Ovary (tissue), 7 donors: ENCODE measurements at regions not wholly inside any gene's neighbourhood (a gene's known extent, or its start where the extent isn't known, plus 50 kb on each side); places are given as distances from the start of the nearest gene placed in this dataset.

Source experiments
- DNase-seq, 5 donors: peaks; one replicate each; pipeline ENCODE4 v3.0.0-alpha.2; 2019 to 2020
- H3K27ac ChIP-seq, 2 donors: fragments of 200-600 bp; one replicate each; pipeline versions ENCODE4 v1.5.1 to v1.8.0; 2019 to 2022
- H3K27me3 ChIP-seq: fragments of 200-600 bp; one replicate; pipeline ENCODE4 v1.8.0; 2022
- H3K36me3 ChIP-seq: fragments of 200-600 bp; sonication (generic); one replicate; pipeline ENCODE4 v1.5.1; 2019
- H3K4me1 ChIP-seq: one replicate; pipeline ENCODE4 v1.8.1; 2013; ENCODE audit warnings: mild to moderate bottlenecking, moderate library complexity; ENCODE audit not compliant: insufficient read depth
- H3K4me3 ChIP-seq: fragments of 200-600 bp; sonication (generic); one replicate; pipeline ENCODE4 v1.5.1; 2017
- H3K9me3 ChIP-seq, 2 donors: fragments of 200-600 bp in 1 of 2; sonication (generic) in 1 of 2; one replicate each; pipeline versions ENCODE4 v1.5.1 to v1.8.1; 2013 to 2019; ENCODE audit warnings: mild to moderate bottlenecking in 1 of 2, moderate library complexity in 1 of 2
- CTCF ChIP-seq, 3 donors: fragments of 450-650 bp in 2 of 3; fragments of 200-600 bp in 1 of 3; IDR thresholded peaks; one replicate each; pipeline versions ENCODE4 v1.5.1 to v1.8.0; 2016 to 2022; ENCODE audit warnings: antibody characterized with exemption in 3 of 3, mild to moderate bottlenecking in 1 of 3
- EP300 ChIP-seq: sonication (generic); formaldehyde crosslinking; IDR thresholded peaks from one replicate; pipeline ENCODE4 v1.6.1; 2017; ENCODE audit warnings: antibody characterized with exemption
- POLR2A ChIP-seq: fragments of 450-650 bp; IDR thresholded peaks from one replicate; pipeline ENCODE4 v1.6.1; 2017; ENCODE audit warnings: antibody characterized with exemption, mild to moderate bottlenecking, moderate library complexity
- WGBS, 3 donors: extraction: QIAGEN DNeasy Blood & Tissue Kit in 1 of 3; methylation state at CpG; one replicate each; pipeline versions ENCODE4 v1.1.5 to v1.1.7; 2013 to 2017; 5-methylcytosine and 5-hydroxymethylcytosine counted together
- intact Hi-C, 4 donors: fragments of 100-400 bp; cut with DNase I; formaldehyde crosslinking; loops; one replicate each; pipeline versions ENCODE4 v1.11.0 to v1.15.1; 2022 to 2023
- donor health status: DM: no; HTN: no; CAD: no; lungs with moderate emphysema.
- donor health status: DM: no; HTN: no; CAD: no.
- donor health status: Bipolar disorder and iron deficiency.
- donor health status: DM: no; HTN: no; CAD: no.
- donor health status: DM: yes; HTN: yes; CAD: no.

- Histone ChIP-seq H3K9me3 (no peaks in the 10 kb centered on the region), H3K27ac (no peak overlapping the region), H3K36me3 (no peaks in the 10 kb centered on the region), H3K4me1 (peaks cover 10% of the 10 kb centered on the region), H3K4me3 (no peak overlapping the region), H3K27me3 (no peaks in the 10 kb centered on the region)
- WGBS, 3 donors: 95 to 98% (median 96%) methylated on average over 1 of the region's 1 CpG
- intact Hi-C loops: no loop called here
- DNase-seq: no peak
- no peak for TF ChIP-seq CTCF (IDR thresholded peaks at IDR 0.05)
- TF ChIP-seq EP300: no peak
- no peak for TF ChIP-seq POLR2A
Measured at GRCh38 chr2:7951490-7951889, 730.4 kb upstream of the ID2 start.

GRCh38 chr2:7952046-7952745, 729.7 kb upstream of the ID2 start:
- Histone ChIP-seq H3K27ac (peak overlapping the region in 1 of 2 donors; percentile 27), H3K4me3 (no peak overlapping the region), H3K9me3 (no peaks in the 10 kb centered on the region), H3K27me3 (no peaks in the 10 kb centered on the region), H3K4me1 (peaks cover 10% of the 10 kb centered on the region), H3K36me3 (no peaks in the 10 kb centered on the region)
- WGBS, 3 donors: 21 to 37% (median 34%) methylated on average over 15 of the region's 15 CpGs
- intact Hi-C loops: no loop called here
- TF ChIP-seq CTCF (IDR thresholded peaks at IDR 0.05) (no peak), EP300 (no peak), POLR2A (no peak)
- peak in 3 of 5 donors; percentile 37 to 59 (median 57) for DNase-seq

- intact Hi-C loops: no loop called here
- no peaks in the 10 kb centered on the region for H3K27me3 ChIP-seq
- 83 to 89% (median 86%) methylated on average over 6 of the region's 6 CpGs for WGBS, 3 donors
- H3K4me3 ChIP-seq: no peak overlapping the region
- H3K9me3 ChIP-seq: no peaks in the 10 kb centered on the region
- no peaks in the 10 kb centered on the region for H3K36me3 ChIP-seq
- H3K27ac ChIP-seq: no peak overlapping the region
- TF ChIP-seq EP300 (no peak), POLR2A (no peak), CTCF (IDR thresholded peaks at IDR 0.05) (no peak)
- H3K4me1 ChIP-seq: peaks cover 10% of the 10 kb centered on the region
- no peak for DNase-seq
Measured at GRCh38 chr2:7953195-7953594, 728.7 kb upstream of the ID2 start.

GRCh38 chr2:7954234-7954633, 727.6 kb upstream of the ID2 start:
- Histone ChIP-seq H3K4me1 (peaks cover 10% of the 10 kb centered on the region), H3K36me3 (no peaks in the 10 kb centered on the region), H3K9me3 (no peaks in the 10 kb centered on the region), H3K4me3 (no peak overlapping the region), H3K27me3 (no peaks in the 10 kb centered on the region), H3K27ac (no peak overlapping the region)
- 72 to 83% (median 72%) methylated on average over 4 of the region's 4 CpGs for WGBS, 3 donors
- intact Hi-C loops: no loop called here
- DNase-seq: no peak
- TF ChIP-seq CTCF (IDR thresholded peaks at IDR 0.05): no peak
- TF ChIP-seq POLR2A: no peak
- no peak for TF ChIP-seq EP300
